GM19467 (cell line): ENCODE measurements at regions not wholly inside any gene's neighbourhood (a gene's known extent, or its start where the extent isn't known, plus 50 kb on each side); places are given as distances from the start of the nearest gene placed in this dataset.

ENCODE experiments used
- ATAC-seq: cut with Tn5 transposase; IDR thresholded peaks from one replicate; pipeline ENCODE4 v1.9.1; 2021; ENCODE audit warnings: mild to moderate bottlenecking, moderate library complexity; ENCODE audit not compliant: unreplicated experiment

- ATAC-seq, result no peak
Measured at GRCh38 chr2:126515471-126515870, 140.5 kb upstream of the GYPC start.

DNA sequence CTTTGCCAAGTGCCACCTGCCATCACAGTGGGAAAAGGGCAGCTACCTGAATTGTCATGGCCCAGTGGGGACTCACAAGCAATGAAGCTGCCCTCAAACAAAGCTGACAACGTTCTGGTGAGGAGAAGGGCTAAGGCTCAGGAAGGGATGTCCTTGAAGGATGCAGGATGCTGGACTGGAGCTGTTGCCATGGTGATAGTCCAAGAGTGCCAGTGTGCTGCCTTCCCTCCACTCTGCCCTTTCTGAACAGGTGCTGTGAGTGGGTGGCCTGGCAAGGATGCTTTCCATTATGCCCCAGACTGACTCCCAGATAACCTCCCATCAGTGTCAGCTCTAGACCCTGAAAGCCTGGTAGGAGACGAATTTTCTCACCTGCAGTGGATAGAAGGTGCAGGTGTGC lies 137.8 kb upstream of the GYPC start:
- no peak for ATAC-seq

DNA sequence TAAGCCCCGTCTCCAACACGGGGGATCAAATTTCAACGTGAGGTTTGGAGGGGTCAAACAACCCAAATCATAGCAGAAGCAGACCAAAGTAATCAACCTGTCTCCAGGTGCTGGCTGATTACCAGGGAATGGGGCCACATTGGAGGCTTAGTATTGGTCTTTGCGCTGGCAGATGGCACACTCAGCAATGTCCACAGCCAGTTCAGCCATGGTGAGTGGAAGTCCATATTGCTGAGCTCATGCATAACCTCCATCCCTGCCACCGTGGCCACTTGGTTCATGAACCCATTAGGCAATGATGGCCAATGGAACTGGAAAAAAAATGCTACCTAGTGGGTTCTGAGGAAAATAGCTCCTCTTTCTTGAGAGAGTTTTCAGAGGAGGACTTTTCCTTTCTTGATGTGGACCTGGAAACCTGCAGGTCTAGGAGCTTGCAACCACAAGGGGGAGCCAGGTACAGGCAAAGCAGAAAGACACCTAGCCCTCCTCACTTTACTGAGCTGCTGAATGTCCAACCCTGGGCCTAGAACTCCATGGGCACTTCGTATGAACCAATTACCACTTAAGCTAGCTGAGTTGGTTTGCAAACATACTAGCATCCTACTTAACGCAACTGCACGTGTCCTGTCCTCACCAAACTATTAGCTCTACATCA lies 128.0 kb upstream of the GYPC start:
- peak; percentile 86 for ATAC-seq

- no peak for ATAC-seq
Measured at GRCh38 chr2:126531029-126531428, 124.9 kb upstream of the GYPC start.

DNA sequence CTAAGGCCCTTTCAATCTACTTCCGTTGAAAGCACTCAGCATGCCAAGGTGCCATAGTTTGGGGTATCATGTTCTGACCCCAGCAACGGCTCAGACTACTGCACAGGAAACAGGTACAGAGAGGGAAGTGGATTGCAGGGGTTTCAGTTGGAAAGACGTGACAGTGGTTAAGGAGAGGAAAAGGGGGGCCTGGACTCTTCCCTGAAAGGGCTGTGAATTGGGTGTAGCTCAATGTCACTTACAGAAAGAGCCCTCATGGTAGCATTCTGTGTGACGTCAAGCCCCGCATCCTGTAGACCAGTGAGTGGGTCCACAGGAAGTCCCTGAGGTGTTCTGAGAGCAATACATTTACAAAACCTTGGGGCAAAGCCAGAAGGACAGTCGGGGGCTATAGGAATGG lies 121.5 kb upstream of the GYPC start:
- ATAC-seq, result no peak

DNA sequence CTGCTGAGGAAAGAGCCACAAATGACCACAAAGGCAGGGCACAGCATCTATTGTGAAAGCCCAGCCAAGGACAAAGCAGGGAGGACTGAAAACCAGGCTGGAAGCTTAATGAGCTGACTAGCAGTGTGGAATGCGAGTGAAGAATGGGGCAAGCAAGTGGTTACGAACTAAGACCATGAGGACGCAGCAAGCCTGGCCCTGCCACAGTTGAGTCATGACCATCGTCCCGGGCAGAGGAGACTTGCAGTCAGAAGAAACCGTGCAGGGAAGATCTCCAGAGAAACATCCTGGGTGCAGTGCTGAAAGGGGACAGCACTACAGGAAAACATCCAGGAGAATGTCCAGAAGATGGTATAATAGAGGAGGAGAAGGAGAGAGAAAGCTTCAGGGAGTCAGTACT lies 120.5 kb upstream of the GYPC start:
- no peak for ATAC-seq

GRCh38 chr2:126536605-126537200 lies 119.3 kb upstream of the GYPC start:
- ATAC-seq, result no peak

DNA sequence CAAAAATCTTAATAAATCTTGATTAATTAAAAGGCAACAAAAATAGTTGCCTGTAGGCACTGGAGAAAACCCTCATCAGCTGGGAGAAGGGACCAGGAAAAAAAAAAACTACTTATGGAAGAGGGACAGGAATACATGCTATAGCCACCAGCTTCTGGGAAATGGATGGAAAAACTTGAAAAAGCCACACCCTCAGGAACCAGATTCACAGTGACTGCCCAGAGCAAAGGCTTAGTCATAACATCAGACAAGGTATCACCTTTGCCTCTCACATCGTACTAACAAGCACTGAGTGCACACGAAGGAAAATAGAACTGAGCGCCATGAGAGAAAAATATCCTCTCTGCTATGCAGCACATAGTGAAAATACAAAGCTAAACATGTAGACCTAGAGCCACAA lies 116.9 kb upstream of the GYPC start:
- ATAC-seq, result no peak

DNA sequence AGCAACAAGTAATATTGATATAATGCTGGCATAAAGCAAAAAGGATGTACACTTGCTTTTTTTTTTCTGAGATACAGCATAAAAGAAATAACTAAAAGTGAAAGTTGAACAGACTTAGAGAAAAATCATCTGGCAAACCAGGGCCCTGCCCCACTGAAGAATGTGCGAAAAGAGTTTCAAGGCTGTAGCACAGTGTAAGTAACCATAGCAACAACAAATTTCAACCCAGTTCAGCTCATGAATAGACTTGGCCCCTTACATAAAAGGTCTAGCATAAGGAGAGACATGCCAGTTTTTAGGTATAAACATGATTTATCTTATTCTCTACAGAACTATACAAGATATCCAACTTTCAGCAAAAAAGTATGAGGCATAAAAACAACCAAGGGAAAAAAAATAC lies 113.7 kb upstream of the GYPC start:
- ATAC-seq, result no peak

DNA sequence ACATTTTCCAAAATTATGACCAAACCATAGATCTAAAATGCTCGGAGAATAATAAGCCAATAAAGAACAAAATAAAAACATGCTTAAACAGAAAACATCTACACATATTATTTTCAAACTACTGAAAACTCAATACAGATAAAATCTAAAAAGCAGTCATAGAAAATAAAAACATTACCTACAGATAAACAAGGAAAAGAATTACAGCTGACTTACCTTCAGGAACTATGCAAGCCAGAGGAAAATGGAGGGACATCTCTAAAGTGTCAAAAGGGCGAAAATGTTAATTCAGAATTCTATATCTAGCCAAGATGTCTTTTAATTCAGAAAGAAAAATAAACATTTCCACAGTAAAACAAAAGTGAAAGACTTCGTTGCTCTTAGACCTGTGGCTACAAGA lies 112.9 kb upstream of the GYPC start:
- no peak for ATAC-seq

GRCh38 chr2:126558029-126558428 lies 97.9 kb upstream of the GYPC start:
- ATAC-seq, result no peak

DNA sequence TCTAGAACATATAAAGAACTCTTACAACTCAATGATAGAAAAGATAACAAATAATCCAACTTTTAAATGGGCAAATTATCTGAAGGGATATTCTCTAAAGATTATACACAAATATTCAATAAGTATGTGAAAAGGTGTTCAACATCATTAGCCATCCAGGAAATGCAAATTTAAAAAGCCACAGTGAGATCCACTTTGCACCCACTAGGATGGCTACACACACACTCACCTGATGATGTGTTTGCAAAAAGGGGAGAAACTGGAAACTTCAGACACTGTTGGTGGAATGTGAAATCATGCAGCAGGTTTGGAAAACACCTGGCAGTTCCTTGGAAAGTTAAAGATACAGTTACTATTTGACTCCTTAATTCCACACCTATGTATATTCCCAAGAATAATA lies 87.2 kb upstream of the GYPC start:
- ATAC-seq, result no peak

GRCh38 chr2:126571403-126571802 lies 84.6 kb upstream of the GYPC start:
- no peak for ATAC-seq

DNA sequence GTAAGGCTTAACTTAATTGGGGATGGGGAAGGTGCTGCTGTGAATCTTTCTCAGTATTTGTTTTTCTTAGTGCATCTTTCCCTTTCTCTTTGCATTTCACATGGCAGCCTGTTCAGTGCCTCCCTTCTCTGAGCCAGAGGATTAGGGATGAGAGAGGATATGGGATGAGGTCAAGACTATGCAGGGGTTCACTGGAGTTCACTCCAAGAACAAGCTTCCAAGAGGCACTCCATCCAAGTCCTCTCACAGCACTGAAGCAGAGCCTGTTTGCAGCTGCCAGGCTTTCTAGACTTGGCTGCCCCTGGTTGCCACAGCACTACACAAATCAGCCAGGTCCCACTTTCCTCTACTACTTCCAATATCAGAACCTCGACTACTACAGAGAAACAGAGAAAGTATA lies 80.3 kb upstream of the GYPC start:
- ATAC-seq, result no peak

DNA sequence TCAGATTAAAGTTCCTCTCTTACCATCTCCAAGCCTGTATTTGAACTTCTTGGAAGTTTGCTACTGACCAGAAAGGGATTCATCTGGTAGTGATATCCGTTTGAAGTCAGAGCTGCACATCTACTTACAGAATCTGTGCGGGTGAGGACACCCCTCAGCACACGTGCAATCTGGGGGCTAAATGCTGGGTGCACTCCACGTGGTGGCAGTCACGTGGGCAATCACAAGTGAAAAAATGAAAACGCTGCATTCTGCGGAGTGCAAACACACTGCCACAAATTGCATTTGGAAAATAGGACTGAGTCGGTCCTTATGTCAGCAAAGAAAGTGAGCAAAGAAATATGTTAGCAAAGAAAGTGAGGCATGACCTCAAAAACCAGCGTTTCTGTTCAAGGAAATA lies 76.1 kb upstream of the GYPC start:
- ATAC-seq, result no peak

GRCh38 chr2:126586317-126586716 lies 69.6 kb upstream of the GYPC start:
- ATAC-seq, result no peak

GRCh38 chr2:126599062-126599461 lies 56.9 kb upstream of the GYPC start:
- no peak for ATAC-seq

DNA sequence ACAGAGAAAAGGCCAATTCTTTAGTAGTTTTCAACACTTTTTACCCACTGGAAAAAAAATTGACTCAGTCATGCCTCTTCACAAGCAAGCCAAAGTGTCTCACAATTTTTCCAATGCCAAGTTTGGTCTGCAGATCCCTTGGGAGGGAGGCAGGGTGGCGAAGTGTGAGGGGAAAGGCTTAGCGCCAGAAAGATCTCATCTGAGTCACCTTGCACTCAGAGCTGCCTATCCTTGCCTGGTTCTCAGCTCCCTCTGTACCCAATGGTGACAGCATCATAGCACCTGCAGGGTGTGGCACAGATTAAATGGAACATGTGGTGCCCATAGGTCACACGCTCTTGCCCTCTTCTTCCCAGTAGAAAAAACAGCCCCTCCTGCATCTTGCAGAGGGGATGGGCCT lies 55.2 kb upstream of the GYPC start:
- ATAC-seq, result no peak

DNA sequence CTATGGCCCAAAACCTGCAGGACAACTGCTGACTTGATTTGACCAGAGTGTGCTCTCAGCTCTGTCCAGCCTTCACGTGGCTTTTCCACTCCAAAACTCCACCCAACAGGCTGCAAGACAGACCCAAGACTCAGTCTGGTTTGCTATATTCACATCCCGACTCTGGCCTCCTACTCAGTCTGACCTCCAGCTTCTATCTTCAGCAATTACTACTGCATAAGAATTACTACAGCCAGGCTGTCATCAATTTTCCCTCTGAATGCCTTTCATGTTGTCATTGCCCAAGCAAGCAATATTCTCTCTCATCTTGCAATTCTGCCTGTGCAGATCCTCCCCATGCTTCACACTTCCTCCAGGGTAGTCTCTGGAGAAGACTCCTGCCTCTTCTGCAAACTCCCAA lies 53.6 kb upstream of the GYPC start:
- no peak for ATAC-seq
